HG02938 (cell line): ENCODE measurements at regions not wholly inside any gene's neighbourhood (a gene's known extent, or its start where the extent isn't known, plus 50 kb on each side); places are given as distances from the start of the nearest gene placed in this dataset.

Experiments
- ATAC-seq: cut with Tn5 transposase; IDR thresholded peaks from one replicate; pipeline ENCODE4 v1.9.1; 2021; ENCODE audit warnings: mild to moderate bottlenecking, moderate library complexity; ENCODE audit not compliant: unreplicated experiment

GRCh38 chr4:11002961-11003360, 318.4 kb upstream of the CLNK start:
- ATAC-seq, result no peak

- ATAC-seq, result no peak
These were observed 314.3 kb upstream of the CLNK start for GRCh38 chr4:10998846-10999245.

- ATAC-seq, result no peak
These were observed 300.2 kb upstream of the CLNK start for GRCh38 chr4:10984815-10985214.

GRCh38 chr4:10983885-10984640, 299.5 kb upstream of the CLNK start:
- no peak for ATAC-seq

GRCh38 chr4:10983268-10983667, 298.7 kb upstream of the CLNK start:
- ATAC-seq, result peak; percentile 64

GRCh38 chr4:10982305-10982704, 297.7 kb upstream of the CLNK start:
- no peak for ATAC-seq

- ATAC-seq, result no peak
These were observed 297.0 kb upstream of the CLNK start for GRCh38 chr4:10981576-10981975.

- no peak for ATAC-seq
These were observed 296.5 kb upstream of the CLNK start for GRCh38 chr4:10981096-10981495.

- no peak for ATAC-seq
These were observed 294.5 kb upstream of the CLNK start for GRCh38 chr4:10979032-10979431.

GRCh38 chr4:10977534-10977933, 293.0 kb upstream of the CLNK start:
- ATAC-seq, result peak; percentile 70

GRCh38 chr4:10974371-10974770, 289.8 kb upstream of the CLNK start:
- no peak for ATAC-seq

- ATAC-seq, result no peak
These were observed 289.1 kb upstream of the CLNK start for GRCh38 chr4:10973686-10974085.

GRCh38 chr4:10971800-10972401, 287.3 kb upstream of the CLNK start:
- ATAC-seq, result no peak

GRCh38 chr4:10965196-10965595, 280.6 kb upstream of the CLNK start:
- ATAC-seq, result no peak

- no peak for ATAC-seq
These were observed 279.6 kb upstream of the CLNK start for GRCh38 chr4:10963958-10964703.

- ATAC-seq, result no peak
These were observed 278.7 kb upstream of the CLNK start for GRCh38 chr4:10963241-10963640.

GRCh38 chr4:10962246-10962645, 277.7 kb upstream of the CLNK start:
- no peak for ATAC-seq

- ATAC-seq, result no peak
These were observed 275.8 kb upstream of the CLNK start for GRCh38 chr4:10960389-10960788.

- ATAC-seq, result no peak
These were observed 275.0 kb upstream of the CLNK start for GRCh38 chr4:10959586-10959985.

- ATAC-seq, result no peak
These were observed 273.8 kb upstream of the CLNK start for GRCh38 chr4:10958226-10958856.

- no peak for ATAC-seq
These were observed 266.7 kb upstream of the CLNK start for GRCh38 chr4:10951306-10951705.
